ENCODE measurements at regions not wholly inside any gene's neighbourhood (a gene's known extent, or its start where the extent isn't known, plus 50 kb on each side); places are given as distances from the start of the nearest gene placed in this dataset.

- Histone ChIP-seq H3K4me3 (ENCODE audit: low read depth, low read length) (no peak overlapping the region), H3K36me3 (replicated peaks) (no peaks in the 10 kb centered on the region), H3K27me3 (replicated peaks) (no peaks in the 10 kb centered on the region), H3K27ac (no peak overlapping the region)
- in situ Hi-C loops (cut with HindIII; ENCODE audit: low pct_ligation_motif_present, low sequenced_read_pairs), result no loop called here
- no peak for DNase-seq
- TF ChIP-seq, protein P1, sequence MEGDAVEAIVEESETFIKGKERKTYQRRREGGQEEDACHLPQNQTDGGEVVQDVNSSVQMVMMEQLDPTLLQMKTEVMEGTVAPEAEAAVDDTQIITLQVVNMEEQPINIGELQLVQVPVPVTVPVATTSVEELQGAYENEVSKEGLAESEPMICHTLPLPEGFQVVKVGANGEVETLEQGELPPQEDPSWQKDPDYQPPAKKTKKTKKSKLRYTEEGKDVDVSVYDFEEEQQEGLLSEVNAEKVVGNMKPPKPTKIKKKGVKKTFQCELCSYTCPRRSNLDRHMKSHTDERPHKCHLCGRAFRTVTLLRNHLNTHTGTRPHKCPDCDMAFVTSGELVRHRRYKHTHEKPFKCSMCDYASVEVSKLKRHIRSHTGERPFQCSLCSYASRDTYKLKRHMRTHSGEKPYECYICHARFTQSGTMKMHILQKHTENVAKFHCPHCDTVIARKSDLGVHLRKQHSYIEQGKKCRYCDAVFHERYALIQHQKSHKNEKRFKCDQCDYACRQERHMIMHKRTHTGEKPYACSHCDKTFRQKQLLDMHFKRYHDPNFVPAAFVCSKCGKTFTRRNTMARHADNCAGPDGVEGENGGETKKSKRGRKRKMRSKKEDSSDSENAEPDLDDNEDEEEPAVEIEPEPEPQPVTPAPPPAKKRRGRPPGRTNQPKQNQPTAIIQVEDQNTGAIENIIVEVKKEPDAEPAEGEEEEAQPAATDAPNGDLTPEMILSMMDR (IDR thresholded peaks at IDR 0.05; ENCODE audit: low read depth, low read length, missing control alignments), result no peak
Observed at GRCh38 chr4:104727643-104728042, 232.9 kb upstream of the CXXC4 start.

DNA sequence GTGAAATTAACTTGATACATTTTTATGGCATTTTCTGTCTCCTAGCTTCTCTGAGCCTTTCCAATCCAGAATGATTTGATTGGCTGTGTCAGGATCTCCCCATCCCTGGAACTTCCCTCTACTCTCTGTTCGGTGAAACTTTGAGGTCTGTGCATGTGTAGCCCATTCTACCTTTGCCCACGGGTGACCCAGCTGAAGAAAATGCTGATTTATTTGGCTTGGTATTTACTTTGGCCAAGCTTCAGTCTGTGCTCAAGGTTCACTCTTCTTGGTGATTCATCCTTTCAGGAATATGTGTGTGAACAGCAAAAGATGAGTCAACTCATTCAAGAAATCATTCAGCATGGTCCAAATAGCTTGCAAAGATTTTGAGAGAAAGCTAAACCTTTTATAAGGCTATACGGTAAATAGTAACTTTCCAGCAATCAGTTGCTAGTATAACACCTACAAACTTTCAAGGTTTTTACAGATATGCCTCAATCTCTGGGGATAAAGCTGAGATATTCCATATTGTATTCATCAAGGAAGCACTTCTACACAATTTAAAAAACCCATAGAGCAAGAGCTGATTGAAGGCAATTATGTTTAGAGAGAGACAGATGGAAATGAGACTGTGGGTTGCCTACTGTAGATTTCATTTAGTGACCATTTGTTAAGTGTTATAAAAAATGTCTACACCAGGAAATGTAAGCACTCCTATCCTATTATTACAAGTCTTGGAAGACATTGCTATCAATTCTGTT, 233.9 kb upstream of the CXXC4 start:
- no peaks in the 10 kb centered on the region for H3K36me3 ChIP-seq (replicated peaks)
- no peaks in the 10 kb centered on the region for H3K27me3 ChIP-seq (replicated peaks)
- in situ Hi-C loops (cut with HindIII; ENCODE audit: low pct_ligation_motif_present, low sequenced_read_pairs), result no loop called here
- no peak overlapping the region for H3K4me3 ChIP-seq (ENCODE audit: low read depth, low read length)
- TF ChIP-seq, protein P1 (IDR thresholded peaks at IDR 0.05; ENCODE audit: low read depth, low read length, missing control alignments), result no peak
- H3K27ac ChIP-seq, result no peak overlapping the region
- DNase-seq, result peak; percentile 20

DNA sequence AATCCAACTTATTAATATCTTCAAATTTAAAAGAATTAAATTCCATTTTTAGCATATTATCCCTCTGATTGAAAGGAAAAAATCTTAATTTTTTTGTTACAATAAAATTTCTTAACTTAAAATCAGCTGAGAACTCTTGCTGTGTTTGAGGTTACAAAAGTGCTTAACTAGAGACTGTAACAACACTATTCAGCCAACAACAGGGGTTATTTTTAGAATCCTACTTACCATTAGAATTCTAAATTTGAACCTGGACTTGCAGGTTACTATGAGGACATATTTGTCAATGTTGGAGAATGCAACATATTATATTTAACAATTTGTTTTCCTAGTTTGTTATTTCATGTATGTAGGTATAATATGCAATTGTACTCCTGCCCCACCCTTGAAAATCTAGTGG, 238.1 kb upstream of the CXXC4 start:
- no peak for DNase-seq
- Histone ChIP-seq H3K27me3 (replicated peaks) (no peaks in the 10 kb centered on the region), H3K4me3 (ENCODE audit: low read depth, low read length) (no peak overlapping the region), H3K27ac (no peak overlapping the region), H3K36me3 (replicated peaks) (no peaks in the 10 kb centered on the region)
- TF ChIP-seq, protein P1 (IDR thresholded peaks at IDR 0.05; ENCODE audit: low read depth, low read length, missing control alignments), result no peak
- in situ Hi-C loops (cut with HindIII; ENCODE audit: low pct_ligation_motif_present, low sequenced_read_pairs), result no loop called here

DNA sequence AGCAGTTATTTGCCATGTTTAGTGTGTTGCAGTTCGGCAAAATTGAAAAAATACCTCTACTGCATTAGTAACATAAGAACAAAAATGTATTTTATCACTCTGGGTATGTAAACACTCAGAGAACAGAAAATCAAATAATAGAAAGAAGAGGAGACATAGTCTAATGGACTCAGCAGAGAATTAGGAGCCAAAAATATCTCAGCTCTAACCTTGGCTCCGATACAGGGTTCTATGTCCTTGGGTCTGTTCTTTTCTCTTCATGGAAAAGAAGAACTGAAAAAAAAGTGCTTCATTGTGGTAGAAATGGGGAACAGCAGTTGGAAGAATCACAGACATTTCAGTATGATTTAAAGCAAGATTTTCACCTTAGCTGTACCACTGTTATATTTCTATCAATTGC, 240.5 kb upstream of the CXXC4 start:
- in situ Hi-C loops (cut with HindIII; ENCODE audit: low pct_ligation_motif_present, low sequenced_read_pairs), result no loop called here

DNA sequence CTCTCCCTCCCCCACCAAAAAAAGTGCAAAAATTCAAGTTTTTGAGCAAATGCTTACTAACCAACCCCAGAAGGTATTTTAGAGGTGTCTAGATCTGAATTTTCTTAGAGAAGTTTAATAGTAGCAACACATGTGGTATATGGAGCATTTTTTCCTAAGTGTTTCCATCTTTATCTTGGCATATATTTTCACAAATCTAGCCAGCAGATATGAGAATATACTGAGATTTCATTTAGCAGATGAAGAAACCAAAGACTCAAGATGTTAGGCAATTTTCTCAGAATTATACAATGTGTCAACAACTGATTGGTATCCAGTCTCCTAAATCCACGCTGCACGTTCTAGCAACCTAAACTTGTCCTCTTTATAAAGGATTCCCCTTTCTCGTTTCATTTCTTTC, 245.5 kb upstream of the CXXC4 start:
- in situ Hi-C loops (cut with HindIII; ENCODE audit: low pct_ligation_motif_present, low sequenced_read_pairs), result no loop called here
- H3K36me3 ChIP-seq (replicated peaks), result no peaks in the 10 kb centered on the region
- no peak for DNase-seq
- no peaks in the 10 kb centered on the region for H3K27me3 ChIP-seq (replicated peaks)
- H3K27ac ChIP-seq, result no peak overlapping the region
- no peak overlapping the region for H3K4me3 ChIP-seq (ENCODE audit: low read depth, low read length)
- TF ChIP-seq, protein P1 (IDR thresholded peaks at IDR 0.05; ENCODE audit: low read depth, low read length, missing control alignments), result no peak

More for the DNA sequence above, 240.5 kb upstream of the CXXC4 start:
- no peaks in the 10 kb centered on the region for H3K36me3 ChIP-seq (replicated peaks)
- TF ChIP-seq, protein P1 (IDR thresholded peaks at IDR 0.05; ENCODE audit: low read depth, low read length, missing control alignments), result no peak
- no peaks in the 10 kb centered on the region for H3K27me3 ChIP-seq (replicated peaks)
- DNase-seq, result no peak
- H3K27ac ChIP-seq, result no peak overlapping the region
- H3K4me3 ChIP-seq (ENCODE audit: low read depth, low read length), result no peak overlapping the region

DNA sequence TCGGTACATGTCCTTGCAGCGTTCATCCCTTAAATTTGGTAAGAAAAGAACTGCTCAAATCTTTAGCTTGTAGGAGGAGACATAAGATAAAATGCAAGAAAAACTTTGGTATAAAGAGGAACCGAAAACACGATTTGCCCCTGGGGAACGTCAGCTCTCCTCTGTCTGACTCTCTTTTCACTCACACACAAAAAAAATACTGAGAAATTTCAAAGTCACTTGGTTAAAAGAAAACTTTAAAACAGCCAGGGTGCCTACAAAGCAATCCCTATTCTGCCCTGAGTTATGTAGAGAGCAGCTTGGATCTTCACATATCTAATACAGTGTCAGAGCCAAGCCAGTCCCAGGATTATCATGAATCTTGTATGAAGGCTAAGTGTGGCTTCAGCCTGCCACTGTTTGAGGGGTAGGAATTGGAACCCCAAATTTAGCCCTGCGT, 248.5 kb upstream of the CXXC4 start:
- H3K36me3 ChIP-seq (replicated peaks), result no peaks in the 10 kb centered on the region
- DNase-seq, result no peak
- H3K27ac ChIP-seq, result no peak overlapping the region
- TF ChIP-seq, protein P1 (IDR thresholded peaks at IDR 0.05; ENCODE audit: low read depth, low read length, missing control alignments), result no peak
- H3K4me3 ChIP-seq (ENCODE audit: low read depth, low read length), result no peak overlapping the region
- in situ Hi-C loops (cut with HindIII; ENCODE audit: low pct_ligation_motif_present, low sequenced_read_pairs), result no loop called here
- H3K27me3 ChIP-seq (replicated peaks), result no peaks in the 10 kb centered on the region

Data from brain microvascular endothelial cell (primary cell).